COLO668 (cell line): ENCODE measurements at regions not wholly inside any gene's neighbourhood (a gene's known extent, or its start where the extent isn't known, plus 50 kb on each side); places are given as distances from the start of the nearest gene placed in this dataset.
"Not testable (repeated sequence)": the region's sequence is repeated elsewhere in the genome, so short reads cannot be mapped to it uniquely, and the experiment has no call there.

Experiments
- DNase-seq: peaks from one replicate; lab custom pipeline; 2025; ENCODE audit not compliant: unreplicated experiment; lab: John Stamatoyannopoulos, UW

DNA sequence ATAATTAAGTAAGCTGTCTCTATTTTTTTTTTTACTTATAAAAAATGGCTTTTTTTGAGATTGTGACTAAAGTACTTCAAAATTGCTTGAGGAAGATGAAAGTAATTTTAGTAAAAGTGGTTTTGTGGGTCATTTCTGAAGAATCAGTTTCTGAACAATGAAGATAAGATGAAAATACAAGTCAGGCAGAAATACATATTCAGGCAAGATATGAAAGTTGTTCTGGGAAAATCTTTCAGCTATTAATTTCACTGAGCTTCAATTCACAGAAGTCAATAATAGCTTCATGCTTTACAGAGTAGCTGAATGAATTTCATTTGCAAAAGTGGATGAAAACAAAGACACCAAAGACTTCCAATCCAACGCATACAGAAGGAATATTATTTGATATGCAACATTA lies 305.2 kb upstream of the ARSJ start:
- no peak for DNase-seq

DNA sequence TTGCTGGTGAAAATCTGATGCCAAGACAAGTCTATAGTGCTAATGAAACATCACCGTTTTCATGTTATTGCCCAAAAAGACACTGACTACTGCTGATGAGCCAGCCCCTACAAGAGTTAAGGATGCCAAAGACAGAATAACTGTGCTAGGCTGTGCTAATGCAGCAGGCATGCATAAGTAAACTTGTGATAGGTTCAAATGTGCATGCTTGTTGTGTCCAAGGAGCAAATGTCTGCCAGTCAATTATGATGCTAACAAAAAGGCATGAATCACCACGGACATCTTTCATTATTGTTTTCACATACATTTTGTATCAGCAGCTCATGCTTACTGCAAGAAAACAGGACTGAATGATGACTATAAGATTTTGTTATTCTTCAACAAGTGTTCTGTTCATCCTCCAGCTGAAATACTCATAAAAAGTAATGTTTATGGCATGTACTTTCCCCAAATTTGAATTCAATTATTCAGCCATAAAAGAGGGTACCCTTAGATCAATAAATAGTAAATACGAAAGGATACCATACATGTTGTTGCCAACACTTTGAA lies 306.9 kb upstream of the ARSJ start:
- DNase-seq = no peak

DNA sequence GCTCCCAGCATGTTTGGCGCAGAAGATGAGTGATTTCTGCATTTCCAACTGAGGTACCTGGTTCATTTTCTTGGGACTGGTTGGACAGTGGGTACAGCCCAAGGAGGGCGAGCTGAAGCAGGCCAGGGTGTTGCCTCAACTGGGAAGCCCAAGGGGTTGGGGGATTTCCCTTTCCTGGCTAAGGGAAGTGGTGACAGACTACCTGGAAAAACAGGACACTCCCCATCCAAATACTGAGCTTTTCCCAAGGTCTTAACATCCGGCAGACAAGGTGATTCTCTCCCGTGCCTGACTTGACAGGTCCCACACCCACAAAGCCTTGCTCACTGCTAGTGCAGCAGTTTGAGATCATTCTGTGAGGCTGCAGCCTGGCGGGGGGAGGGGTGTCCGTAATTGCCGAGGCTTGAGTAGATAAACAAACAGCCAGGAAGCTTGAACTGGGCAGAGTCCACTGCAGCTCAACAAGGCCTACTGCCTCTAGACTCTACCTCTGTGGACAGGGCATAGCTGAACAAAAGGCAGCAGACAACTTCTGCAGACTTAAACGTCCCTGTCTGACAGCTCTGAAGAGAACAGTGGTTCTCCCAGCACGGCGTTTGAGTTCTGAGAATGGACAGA lies 307.7 kb upstream of the ARSJ start:
- peak; percentile 70 for DNase-seq

DNA sequence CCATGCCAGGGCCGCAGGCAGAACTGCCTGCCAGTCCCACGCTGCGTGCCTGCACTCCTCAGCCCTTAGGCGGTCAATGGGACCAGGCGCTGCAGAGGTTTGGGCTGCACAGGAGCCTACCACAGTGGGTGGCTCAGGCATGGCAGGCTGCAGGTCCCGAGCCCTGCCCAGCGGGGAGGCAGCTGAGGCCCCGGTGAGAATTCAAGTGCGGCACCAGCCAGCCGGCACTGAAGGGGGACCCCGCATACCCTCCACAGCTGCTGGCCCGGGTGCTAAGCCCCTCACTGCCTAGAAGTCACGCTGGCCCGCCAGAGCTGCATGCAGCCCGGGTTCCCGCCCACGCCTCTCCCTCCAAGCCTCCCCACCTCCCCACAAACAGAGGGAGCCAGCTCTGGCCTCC lies 302.5 kb upstream of the UGT8 start:
- DNase-seq = no peak

DNA sequence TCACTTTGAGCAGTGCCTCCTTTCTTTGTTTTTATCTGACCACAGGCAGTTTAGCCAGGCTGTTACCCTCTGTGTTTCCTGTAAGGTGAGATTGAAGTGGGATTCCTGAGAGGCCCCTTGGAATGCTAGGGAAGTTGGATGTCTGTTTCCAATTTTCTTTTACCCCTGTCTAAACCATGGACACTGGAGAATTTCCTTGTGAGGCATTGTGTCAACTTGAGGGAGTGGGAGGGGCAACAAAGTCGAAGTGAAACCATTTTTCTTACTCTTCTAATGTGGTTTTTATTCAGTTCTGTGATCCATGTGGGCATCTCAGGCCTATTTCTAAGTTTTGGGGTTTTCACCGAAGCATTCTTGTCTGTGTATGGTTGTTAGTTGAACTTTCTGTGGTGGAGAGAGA lies 296.1 kb upstream of the UGT8 start:
- DNase-seq = no peak

DNA sequence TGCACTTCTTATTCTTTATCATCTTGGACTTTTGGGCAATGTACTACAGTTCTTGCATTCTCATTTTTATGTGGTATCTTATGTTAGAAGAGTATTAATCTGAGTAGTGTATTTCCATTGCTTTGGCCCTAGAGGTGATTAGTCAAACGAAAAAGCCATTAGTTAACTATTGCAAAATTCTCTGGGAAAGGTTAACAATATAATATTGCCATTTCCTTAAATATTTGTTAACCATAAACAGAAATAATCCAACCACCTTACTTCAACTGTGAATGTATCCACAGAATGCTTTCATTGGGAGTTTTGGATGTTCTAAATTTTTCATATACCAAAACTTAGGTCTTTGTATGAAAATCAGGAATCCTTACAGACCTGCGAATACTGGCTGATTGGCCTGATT lies 294.6 kb upstream of the UGT8 start:
- no peak for DNase-seq

DNA sequence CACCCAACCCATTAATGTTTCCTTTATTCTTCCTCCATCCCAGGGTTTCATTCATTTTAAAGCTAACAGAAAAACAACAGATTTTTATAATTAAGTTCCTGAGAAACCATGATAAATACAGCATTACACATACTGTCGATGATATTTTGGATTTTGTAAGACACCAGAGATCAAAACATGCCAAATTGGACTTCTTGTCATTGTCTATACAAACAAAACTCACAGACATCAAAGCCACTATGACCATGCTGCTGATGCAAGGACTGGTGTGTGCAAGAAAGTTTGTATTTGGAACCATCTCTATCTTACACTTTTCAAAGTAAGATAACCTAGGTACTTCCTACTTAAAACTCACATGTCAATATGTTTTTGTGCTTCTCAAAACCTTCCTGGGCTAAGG lies 294.0 kb upstream of the UGT8 start:
- DNase-seq = no peak

DNA sequence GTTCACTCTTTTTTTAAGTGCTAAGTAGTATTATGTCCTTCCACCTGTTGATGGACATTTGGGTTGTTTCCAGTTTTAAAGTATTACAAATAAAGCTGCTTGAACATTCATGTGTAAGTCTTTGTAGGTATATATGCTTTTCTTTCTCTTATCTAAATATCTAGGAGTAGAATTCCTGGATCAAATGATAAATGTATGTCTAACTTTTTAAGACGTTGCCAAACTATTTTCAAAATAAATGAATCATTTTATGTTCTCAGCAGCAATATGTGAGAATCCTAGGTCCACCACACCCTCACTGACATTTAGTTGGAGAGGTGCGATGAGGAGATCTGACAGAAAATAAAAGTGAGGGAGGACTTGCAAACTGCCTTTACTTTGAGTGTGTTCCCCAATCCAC lies 291.7 kb upstream of the UGT8 start:
- no peak for DNase-seq

DNA sequence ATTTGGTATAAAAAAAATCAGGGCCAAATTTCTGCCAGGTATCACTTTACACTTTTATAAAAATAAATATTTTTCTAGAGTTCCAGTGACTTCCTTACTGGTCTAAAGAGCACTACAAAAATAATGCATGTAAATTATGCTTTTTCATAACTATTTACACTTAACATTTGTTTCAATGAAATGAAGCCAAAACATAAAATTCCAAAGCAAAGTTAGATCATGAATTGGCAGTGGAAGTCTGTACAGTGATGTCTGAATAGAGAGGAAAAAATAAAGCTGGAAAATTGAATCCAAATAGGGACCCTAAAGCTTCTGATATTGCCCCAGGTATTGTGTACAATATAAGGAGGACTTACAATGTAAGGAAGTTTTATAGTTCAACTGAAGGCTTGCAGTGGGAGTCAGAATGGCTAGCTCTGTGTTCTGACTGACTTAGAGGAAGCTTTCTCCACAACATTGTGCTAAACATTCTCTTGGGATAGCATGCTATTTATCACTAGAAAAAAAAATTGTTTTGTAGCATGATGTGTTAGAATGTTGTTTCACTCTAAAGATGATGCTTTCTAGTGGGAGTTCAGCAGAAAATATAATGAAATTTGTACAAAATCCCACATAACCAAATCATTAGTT lies 288.2 kb upstream of the UGT8 start:
- DNase-seq = no peak

DNA sequence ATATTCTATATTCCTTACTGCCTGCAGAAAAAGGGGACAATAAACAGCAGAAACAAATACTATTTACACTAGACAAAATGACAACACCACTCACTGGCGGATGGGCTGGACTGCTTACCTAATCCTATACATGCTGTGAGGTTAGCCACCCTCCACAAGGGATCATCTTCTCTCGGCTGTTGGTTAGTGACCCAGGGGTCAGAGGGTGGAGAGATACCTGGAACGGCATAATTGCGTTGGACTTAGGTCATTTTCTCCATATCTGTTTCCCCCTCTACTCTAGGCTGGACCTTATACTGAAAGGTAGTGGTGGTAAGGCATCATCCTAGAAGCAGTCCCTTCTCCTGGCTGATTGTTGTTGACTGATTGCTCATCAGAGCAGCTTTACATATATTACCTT lies 286.8 kb upstream of the UGT8 start:
- DNase-seq = no peak

DNA sequence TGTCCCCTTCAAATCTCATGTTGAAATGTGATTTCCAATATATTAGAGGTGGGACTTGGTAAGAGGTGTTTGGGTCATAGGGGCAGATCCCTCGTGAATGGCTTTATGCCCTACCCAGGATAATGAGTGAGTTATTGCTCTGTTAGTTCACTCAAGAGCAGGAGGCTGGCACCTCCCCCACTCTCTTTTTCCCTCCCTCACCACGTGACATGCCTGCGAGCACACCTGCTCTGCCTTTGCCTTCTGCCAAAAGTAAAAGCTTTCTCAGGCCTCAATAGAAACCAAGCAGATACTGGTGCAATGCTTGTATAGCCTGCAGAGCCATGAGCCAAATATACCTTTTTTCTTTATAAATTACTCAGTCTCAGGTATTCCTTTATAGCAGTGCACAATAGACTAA lies 286.3 kb upstream of the UGT8 start:
- DNase-seq = peak; percentile 59

DNA sequence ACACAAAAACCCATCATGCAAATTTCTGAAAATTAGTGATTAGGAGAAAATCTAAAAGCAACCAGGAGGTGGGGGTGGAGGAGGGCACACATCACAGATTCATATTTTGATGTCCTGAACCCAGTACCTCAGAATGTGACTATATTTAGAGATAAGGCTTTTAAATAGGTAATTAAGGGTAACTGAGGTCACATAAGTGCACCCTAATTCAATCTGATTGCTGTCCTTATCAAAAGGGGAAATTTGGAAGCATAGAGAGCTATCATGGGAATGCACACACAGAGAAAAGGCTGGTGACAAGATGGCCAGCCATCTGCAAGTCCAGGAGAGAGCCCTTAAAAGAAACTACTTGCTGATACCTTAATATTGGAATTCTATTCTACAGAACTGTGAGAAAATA lies 281.8 kb upstream of the UGT8 start:
- DNase-seq = no peak

DNA sequence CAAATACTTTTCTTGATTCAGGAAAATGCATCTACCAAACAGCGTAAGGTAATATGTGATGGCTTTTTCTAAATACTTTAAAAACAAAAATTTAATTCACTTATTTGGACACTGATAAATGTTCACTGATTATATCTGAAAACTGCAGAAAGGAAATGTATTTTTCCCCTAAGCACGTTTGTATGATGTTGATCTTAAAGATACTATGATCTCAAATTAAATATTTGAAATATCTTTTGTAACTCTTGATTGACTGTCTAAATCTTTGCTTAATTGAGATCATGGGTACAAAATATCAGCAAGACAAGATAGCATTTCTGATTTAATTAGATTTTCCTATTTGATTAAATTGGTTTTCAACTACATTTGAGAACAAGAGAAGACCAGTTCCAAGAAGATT lies 281.0 kb upstream of the UGT8 start:
- DNase-seq = no peak

DNA sequence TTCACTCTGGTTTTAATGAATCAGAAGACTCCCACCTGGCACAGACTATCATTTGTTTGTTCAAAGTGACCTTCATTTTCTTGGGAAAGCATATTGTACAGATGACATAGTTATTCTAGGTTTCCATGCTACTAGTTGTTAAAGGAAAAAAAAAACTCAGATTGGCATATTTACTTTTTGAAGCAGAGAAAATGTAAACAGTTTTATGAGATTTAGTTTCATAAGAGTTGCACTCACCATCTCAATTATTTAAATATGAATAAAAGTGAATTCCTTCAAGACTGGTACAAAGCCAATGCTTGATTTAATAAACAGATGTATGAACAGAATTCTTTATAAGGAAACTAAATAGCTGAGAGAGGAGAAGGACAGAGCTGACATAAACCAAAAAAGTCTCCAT lies 280.3 kb upstream of the UGT8 start:
- no peak for DNase-seq

DNA sequence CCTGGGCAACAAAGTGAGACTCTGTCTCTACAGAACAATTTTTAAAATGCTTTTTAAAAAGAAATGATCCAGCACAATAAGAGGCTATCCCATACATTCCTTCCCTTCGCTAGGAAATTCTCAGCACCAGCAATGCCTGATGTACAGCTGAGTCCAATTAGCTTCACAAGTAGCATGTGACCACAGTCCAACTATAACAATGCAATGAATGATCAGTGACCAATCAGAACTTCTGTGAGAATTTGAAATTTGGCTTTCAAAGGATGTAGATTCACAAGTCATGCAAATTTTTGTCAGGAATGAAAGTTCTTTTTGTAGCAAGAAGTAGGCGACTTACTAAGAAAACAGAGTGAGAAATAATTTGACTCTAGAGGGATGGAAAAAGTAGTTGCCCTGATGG lies 278.5 kb upstream of the UGT8 start:
- DNase-seq = no peak

DNA sequence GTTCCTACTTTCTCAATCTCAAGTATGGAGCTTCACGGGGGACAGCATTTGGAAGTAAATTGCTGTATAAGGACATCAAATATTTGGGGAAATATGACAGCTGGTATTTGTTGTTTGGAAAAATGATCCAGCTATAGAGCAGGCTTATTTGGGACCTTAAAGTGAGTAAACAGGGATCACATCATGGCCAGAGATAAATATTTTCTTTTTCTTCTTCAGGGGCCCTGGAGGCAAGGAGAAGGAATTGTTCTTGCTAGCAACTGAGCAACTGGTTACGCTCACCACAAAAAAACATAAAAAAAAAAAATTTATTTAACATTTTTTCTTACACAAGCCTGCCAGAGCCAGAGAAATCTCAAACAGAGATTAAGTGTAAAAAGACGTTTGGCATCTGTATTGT lies 277.2 kb upstream of the UGT8 start:
- no peak for DNase-seq

DNA sequence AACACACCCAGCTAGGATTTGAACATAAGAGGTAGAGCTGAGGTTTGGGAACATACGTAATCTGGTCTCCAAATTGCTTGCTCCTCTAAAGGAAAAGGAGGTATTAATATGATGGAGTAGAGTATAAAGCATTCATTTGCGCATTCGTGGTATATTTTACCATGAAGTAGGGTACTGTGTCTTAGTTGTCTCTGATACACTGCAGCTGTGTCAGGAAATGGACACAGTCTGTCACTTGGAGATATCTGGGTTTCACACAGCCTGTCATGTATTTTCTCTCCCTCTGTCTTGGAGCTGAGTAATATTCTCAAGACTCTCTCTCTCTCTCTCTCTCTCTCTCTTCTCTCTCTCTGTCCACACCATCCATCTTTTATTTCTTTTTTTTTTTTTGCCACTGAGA lies 274.8 kb upstream of the UGT8 start:
- DNase-seq = no peak

DNA sequence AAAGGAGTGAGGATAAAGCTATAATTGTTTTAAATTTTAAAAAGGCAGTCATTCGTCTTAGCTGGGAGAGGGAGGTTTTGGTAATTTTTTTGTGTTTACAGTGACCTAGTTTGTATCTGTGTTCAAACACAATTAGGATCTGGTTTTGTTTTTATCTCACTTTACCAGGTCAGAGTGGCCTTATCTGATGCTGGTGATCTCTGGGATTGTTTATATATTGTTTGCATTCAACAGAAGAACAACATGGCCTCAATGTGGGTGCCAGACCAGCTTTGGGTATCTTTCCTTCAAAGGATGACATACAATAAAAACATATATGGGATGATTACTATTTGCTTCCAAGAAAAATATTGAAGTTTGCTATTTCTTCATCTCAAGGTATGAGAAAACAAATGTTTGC lies 272.2 kb upstream of the UGT8 start:
- no peak for DNase-seq

DNA sequence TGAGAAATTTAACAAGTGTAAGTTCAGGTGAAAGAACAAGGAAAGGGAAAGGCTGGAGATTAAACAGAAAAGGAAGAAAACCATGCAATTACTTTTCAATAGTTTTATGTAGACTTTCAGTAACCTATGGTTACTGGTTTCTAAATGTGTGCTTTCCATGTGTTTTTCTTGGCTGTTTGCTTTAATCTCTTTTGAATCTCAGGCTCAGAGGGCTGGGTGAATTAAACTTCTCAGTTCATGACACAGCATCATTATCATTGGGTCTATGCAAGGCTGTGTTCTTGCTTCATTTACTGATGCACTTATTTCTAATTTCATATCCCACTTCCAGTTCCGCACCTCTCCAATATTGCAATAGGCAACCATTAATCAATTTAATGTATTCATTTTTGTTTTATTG lies 266.5 kb upstream of the UGT8 start:
- no peak for DNase-seq

DNA sequence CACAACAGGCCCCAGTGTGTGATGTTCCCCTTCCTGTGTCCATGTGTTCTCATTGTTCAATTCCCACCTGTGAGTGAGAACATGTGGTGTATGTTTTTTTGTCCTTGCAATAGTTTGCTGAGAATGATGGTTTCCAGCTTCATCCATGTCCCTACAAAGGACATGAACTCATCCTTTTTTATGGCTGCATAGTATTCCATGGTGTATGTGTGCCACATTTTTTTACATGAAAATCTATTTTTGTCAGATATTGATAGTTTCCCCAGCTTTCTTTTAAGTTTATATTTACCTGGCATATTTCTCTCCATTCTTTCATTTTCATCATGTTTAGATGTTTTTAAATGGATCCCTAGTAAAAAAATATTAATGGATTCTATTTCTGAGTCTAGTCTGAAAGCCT lies 264.2 kb upstream of the UGT8 start:
- not testable (repeated sequence) for DNase-seq

DNA sequence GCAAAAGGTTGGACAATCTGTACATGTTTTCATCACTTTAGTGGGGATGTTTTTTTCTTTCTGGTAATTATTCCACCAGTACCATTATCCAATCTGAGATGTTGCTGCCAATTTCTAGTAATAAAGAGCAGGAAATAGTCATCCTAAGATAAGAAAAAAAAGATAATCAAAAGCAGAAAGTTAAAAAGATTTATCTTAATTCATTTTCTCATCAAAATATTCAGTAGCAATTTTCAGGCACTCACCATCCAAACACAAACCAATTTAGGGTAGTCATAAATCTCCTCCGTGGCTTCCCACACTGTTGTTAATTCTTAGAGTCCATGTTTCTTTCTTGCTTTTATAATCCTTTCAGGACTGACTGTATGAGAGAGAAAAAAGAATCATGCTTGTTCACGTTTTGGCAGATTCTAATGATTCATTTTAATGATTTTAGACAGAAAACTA lies 263.7 kb upstream of the UGT8 start:
- DNase-seq = no peak

DNA sequence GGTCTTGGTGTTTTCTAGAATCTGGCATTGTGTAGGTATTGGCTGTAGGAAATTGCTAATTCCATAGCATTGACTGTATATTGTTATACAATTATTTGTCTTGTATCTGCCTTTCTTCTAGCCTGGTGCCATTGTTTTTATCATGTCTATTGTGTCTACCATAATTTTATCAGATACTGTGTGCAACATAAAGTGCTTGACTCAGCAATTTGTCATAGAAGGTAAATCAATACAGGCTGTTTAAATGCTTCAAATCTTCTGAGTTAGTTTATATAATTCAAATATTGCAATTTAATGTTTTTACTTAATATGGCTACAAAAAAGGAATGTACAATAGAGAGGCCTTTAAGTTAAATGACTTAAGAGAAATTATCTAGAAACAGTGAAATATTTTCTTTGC lies 263.3 kb upstream of the UGT8 start:
- DNase-seq = no peak

DNA sequence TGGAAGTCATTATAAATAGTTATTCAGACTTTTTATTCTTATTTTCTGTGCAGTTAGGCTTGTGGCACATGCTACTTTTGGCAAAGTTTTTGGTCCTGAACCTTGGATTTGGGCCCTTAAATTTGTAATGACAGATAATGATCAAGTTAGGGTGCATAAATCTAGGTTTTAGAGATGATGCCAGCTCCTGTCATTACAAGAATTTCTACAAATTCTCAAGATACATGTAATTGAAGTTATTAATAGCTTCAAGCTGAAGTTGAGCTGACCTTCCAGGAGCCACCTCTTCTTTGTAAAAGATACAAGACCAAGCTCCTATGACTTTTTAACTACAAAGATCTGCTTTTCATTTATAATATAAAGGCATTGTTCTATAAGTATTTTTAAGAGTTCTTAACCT lies 255.6 kb upstream of the UGT8 start:
- DNase-seq = no peak
